CD4-positive, alpha-beta memory T cell (primary cell): ENCODE measurements at regions not wholly inside any gene's neighbourhood (a gene's known extent, or its start where the extent isn't known, plus 50 kb on each side); places are given as distances from the start of the nearest gene placed in this dataset.

Experiments used
- CTCF ChIA-PET: fragments of 350-600 bp; sonication (Branson Sonifier 250); formaldehyde crosslinking; loops from one replicate; lab custom pipeline; 2021; ENCODE audit warnings: inconsistent platforms; ENCODE audit not compliant: partially characterized antibody; lab: Charles Lee
- POLR2A ChIA-PET: fragments of 350-600 bp; sonication (Branson Sonifier 250); formaldehyde crosslinking; loops from one replicate; lab custom pipeline; 2021; ENCODE audit not compliant: partially characterized antibody; lab: Charles Lee
- DNase-seq, 5 donors: peaks; one replicate each; pipeline versions ENCODE4 v3.0.0 to v3.0.0-alpha.2; 2020 to 2022; ENCODE audit warnings: mixed read lengths in 1 of 5
- H3K27ac ChIP-seq: one replicate; pipeline ENCODE4 v1.7.0; 2013; ENCODE audit warnings: low read depth, low read length
- H3K27me3 ChIP-seq: 2 replicates; pipeline ENCODE4 v1.7.0; 2013; ENCODE audit warnings: mild to moderate bottlenecking, low read length, moderate library complexity; ENCODE audit not compliant: insufficient read depth
- H3K36me3 ChIP-seq: 2 replicates; pipeline ENCODE4 v1.7.0; 2013; ENCODE audit warnings: mild to moderate bottlenecking, low read length, moderate library complexity; ENCODE audit not compliant: insufficient read depth
- H3K4me1 ChIP-seq: 2 replicates; pipeline ENCODE4 v1.7.0; 2013; ENCODE audit warnings: mild to moderate bottlenecking, low read length, moderate library complexity; ENCODE audit not compliant: insufficient read depth
- H3K4me3 ChIP-seq, 2 donors: one replicate each; pipeline ENCODE4 v1.7.0; 2013; ENCODE audit warnings: low read length in 2 of 2, mild to moderate bottlenecking in 1 of 2
- H3K9me3 ChIP-seq, 2 donors: one replicate each; pipeline ENCODE4 v1.7.0; 2013; ENCODE audit warnings: low read length in 2 of 2, control low read depth in 1 of 2; ENCODE audit not compliant: control insufficient read depth in 1 of 2
- H3K27ac Mint-ChIP-seq, 7 donors: one replicate each; pipeline ENCODE4 v1.8.0; 2020 to 2021; ENCODE audit warnings: mixed read lengths in 7 of 7, mild to moderate bottlenecking in 6 of 7, inconsistent platforms in 3 of 7, moderate library complexity in 3 of 7
- H3K27me3 Mint-ChIP-seq, 2 donors: one replicate each; pipeline ENCODE4 v1.8.0; 2020 to 2021; ENCODE audit warnings: mixed read lengths in 2 of 2
- H3K36me3 Mint-ChIP-seq, 2 donors: one replicate each; pipeline ENCODE4 v1.8.0; 2020 to 2021; ENCODE audit warnings: mixed read lengths in 2 of 2, inconsistent platforms in 1 of 2, mild to moderate bottlenecking in 1 of 2
- H3K4me1 Mint-ChIP-seq, 4 donors: one replicate each; pipeline ENCODE4 v1.8.0; 2020 to 2021; ENCODE audit warnings: mixed read lengths in 4 of 4, mild to moderate bottlenecking in 1 of 4
- H3K4me3 Mint-ChIP-seq, 8 donors: one replicate each; pipeline ENCODE4 v1.8.0; 2020 to 2021; ENCODE audit warnings: mixed read lengths in 8 of 8, mild to moderate bottlenecking in 7 of 8, moderate library complexity in 6 of 8, inconsistent platforms in 3 of 8
- H3K9me3 Mint-ChIP-seq, 8 donors: one replicate each; pipeline ENCODE4 v1.8.0; 2020 to 2021; ENCODE audit warnings: mixed read lengths in 8 of 8, mild to moderate bottlenecking in 5 of 8, inconsistent platforms in 3 of 8, moderate library complexity in 1 of 8
- intact Hi-C: fragments of 100-400 bp; cut with micrococcal nuclease; formaldehyde crosslinking; loops from one replicate; pipeline ENCODE4 v1.15.1; 2023

- Histone ChIP-seq H3K27ac (no peak overlapping the region), H3K36me3 (no peaks in the 10 kb centered on the region), H3K27me3 (no peaks in the 10 kb centered on the region), H3K4me3 (no peak overlapping the region), H3K9me3 (no peaks in the 10 kb centered on the region), H3K4me1 (peaks cover 20% of the 10 kb centered on the region)
- Mint-ChIP-seq H3K36me3 (peaks cover 0 to 2% of the 10 kb centered on the region in 2 donors), H3K4me3 (no peak overlapping the region), H3K27ac (no peak overlapping the region), H3K4me1 (peaks cover 15 to 23% (median 20%) of the 10 kb centered on the region in 4 donors), H3K9me3 (peaks cover 0 to 1% (median 0%) of the 10 kb centered on the region in 8 donors), H3K27me3 (peaks cover 0 to 1% of the 10 kb centered on the region in 2 donors)
- intact Hi-C loops: no loop called here
- ChIA-PET POLR2A (no interaction called here), CTCF (no interaction called here)
- DNase-seq: no peak
Measured at GRCh38 chr4:17332478-17332877, 179.4 kb downstream of the QDPR start.

GRCh38 chr4:17329046-17329445, 182.8 kb downstream of the QDPR start:
- intact Hi-C loops: loop anchor here (10.0 kb wide), 1 partner anchor 1304 kb away; no protein-coding TSS in a partner anchor
- H3K27me3 ChIP-seq: no peaks in the 10 kb centered on the region
- no peak for DNase-seq
- H3K4me1 Mint-ChIP-seq: peaks cover 6 to 10% (median 8%) of the 10 kb centered on the region in 4 donors
- no peaks in the 10 kb centered on the region for H3K36me3 ChIP-seq
- H3K9me3 Mint-ChIP-seq: peaks cover 0 to 2% (median 0%) of the 10 kb centered on the region in 8 donors
- H3K27ac Mint-ChIP-seq: no peak overlapping the region
- no peak overlapping the region for H3K27ac ChIP-seq
- H3K4me3 Mint-ChIP-seq: no peak overlapping the region
- H3K9me3 ChIP-seq: no peaks in the 10 kb centered on the region
- CTCF ChIA-PET: interaction anchor here (1.0 to 1.9 kb wide), 3 partner anchors 8 to 119 kb away, joined by 4 to 5 read pairs (median 4); no protein-coding TSS in a partner anchor
- no peaks in the 10 kb centered on the region for H3K36me3 Mint-ChIP-seq
- POLR2A ChIA-PET: no interaction called here
- no peak overlapping the region for H3K4me3 ChIP-seq
- peaks cover 0 to 2% of the 10 kb centered on the region in 2 donors for H3K27me3 Mint-ChIP-seq
- peaks cover 8% of the 10 kb centered on the region for H3K4me1 ChIP-seq

GRCh38 chr4:17328141-17328815, 183.6 kb downstream of the QDPR start:
- intact Hi-C loops: loop anchor here (10.0 kb wide), 1 partner anchor 1303 kb away; no protein-coding TSS in a partner anchor
- POLR2A ChIA-PET: no interaction called here

GRCh38 chr4:17327591-17327990, 184.3 kb downstream of the QDPR start:
- Mint-ChIP-seq H3K36me3 (no peaks in the 10 kb centered on the region), H3K27ac (no peak overlapping the region), H3K4me3 (no peak overlapping the region), H3K9me3 (peaks cover 0 to 2% (median 0%) of the 10 kb centered on the region in 8 donors), H3K4me1 (peaks cover 9 to 10% (median 10%) of the 10 kb centered on the region in 4 donors), H3K27me3 (peaks cover 0 to 2% of the 10 kb centered on the region in 2 donors)
- Histone ChIP-seq H3K4me1 (peaks cover 9% of the 10 kb centered on the region), H3K4me3 (no peak overlapping the region), H3K27me3 (no peaks in the 10 kb centered on the region), H3K27ac (no peak overlapping the region), H3K36me3 (no peaks in the 10 kb centered on the region), H3K9me3 (no peaks in the 10 kb centered on the region)
- intact Hi-C loops: loop anchor here (10.0 kb wide), 1 partner anchor 1303 kb away; no protein-coding TSS in a partner anchor
- ChIA-PET CTCF (interaction anchor here (1.9 kb wide), 1 partner anchor 9 kb away, joined by 5 read pairs; no protein-coding TSS in a partner anchor), POLR2A (no interaction called here)
- no peak for DNase-seq

More at GRCh38 chr4:17328141-17328815, 183.6 kb downstream of the QDPR start:
- H3K27ac ChIP-seq: no peak overlapping the region
- CTCF ChIA-PET: interaction anchor here (1.0 to 1.9 kb wide), 3 partner anchors 9 to 120 kb away, joined by 4 to 5 read pairs (median 4); no protein-coding TSS in a partner anchor
- no peak for DNase-seq
- H3K4me1 ChIP-seq: peaks cover 9% of the 10 kb centered on the region
- H3K27me3 Mint-ChIP-seq: peaks cover 0 to 2% of the 10 kb centered on the region in 2 donors
- H3K9me3 ChIP-seq: no peaks in the 10 kb centered on the region
- no peaks in the 10 kb centered on the region for H3K27me3 ChIP-seq
- H3K9me3 Mint-ChIP-seq: peaks cover 0 to 2% (median 0%) of the 10 kb centered on the region in 8 donors
- no peaks in the 10 kb centered on the region for H3K36me3 Mint-ChIP-seq
- H3K27ac Mint-ChIP-seq: no peak overlapping the region
- no peak overlapping the region for H3K4me3 Mint-ChIP-seq
- H3K36me3 ChIP-seq: no peaks in the 10 kb centered on the region
- peaks cover 9 to 10% (median 10%) of the 10 kb centered on the region in 4 donors for H3K4me1 Mint-ChIP-seq
- H3K4me3 ChIP-seq: no peak overlapping the region

- no peak for DNase-seq
- POLR2A ChIA-PET: no interaction called here
- Histone ChIP-seq H3K4me1 (peaks cover 9% of the 10 kb centered on the region), H3K27me3 (no peaks in the 10 kb centered on the region), H3K36me3 (no peaks in the 10 kb centered on the region), H3K9me3 (no peaks in the 10 kb centered on the region), H3K4me3 (no peak overlapping the region), H3K27ac (no peak overlapping the region)
- CTCF ChIA-PET: no interaction called here
- intact Hi-C loops: loop anchor here (10.0 kb wide), 1 partner anchor 1302 kb away; no protein-coding TSS in a partner anchor
- Mint-ChIP-seq H3K4me3 (no peak overlapping the region), H3K27ac (no peak overlapping the region), H3K36me3 (no peaks in the 10 kb centered on the region), H3K9me3 (peaks cover 0 to 2% (median 0%) of the 10 kb centered on the region in 8 donors), H3K27me3 (peaks cover 0 to 2% of the 10 kb centered on the region in 2 donors), H3K4me1 (peaks cover 9 to 10% (median 10%) of the 10 kb centered on the region in 4 donors)
Measured at GRCh38 chr4:17326756-17327155, 185.1 kb downstream of the QDPR start.

DNA sequence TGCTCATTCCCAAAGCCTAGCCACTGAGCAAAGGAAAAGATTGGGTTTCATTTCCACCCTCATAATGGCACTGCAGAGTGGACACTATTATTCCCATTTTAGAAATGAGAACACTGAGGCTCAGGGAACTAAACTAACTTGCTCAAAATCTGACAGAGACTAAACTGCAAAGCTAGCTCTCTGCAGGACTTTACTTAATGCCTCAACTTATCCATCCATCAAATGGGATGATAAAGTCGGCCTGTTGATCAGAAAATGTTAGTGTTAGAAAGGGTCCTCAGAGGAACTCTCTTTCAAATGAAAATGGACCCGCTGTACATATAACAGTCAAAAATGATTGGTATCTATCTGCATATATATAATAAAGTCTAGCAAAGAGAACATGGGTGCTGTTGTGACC, 186.8 kb downstream of the QDPR start:
- intact Hi-C loops: loop anchor here (2.0 to 10.0 kb wide), 2 partner anchors 408 to 1300 kb away; no protein-coding TSS in a partner anchor
- H3K27ac Mint-ChIP-seq: no peak overlapping the region

DNA sequence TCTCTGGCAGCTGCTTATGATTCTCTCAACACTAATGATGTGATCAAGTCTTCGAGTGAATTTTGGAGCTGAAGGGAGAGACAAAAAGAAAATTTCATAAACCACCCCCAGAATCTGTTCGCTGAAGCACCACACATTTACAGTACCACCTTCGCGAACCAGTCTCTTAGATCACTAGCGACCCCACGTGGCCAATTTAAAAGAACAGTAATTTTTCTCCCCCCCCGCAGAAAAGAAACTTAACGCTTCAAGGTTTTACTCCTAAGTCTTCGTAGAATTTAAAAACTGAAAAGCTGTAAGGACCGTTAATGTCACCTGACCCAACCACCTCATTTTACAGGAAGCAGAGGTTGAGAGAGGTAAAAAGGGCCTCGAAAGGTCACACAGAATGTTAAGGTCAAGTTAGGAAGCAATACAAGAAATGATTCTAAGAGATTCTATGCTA, 187.5 kb downstream of the QDPR start:
- H3K27ac Mint-ChIP-seq: peak overlapping the region in 5 of 7 donors; percentile 5 to 62 (median 20)
- H3K36me3 Mint-ChIP-seq: no peaks in the 10 kb centered on the region
- ChIA-PET POLR2A (no interaction called here), CTCF (interaction anchor here (0.6 to 2.2 kb wide), 16 partner anchors 9 to 1167 kb away, joined by 3 to 13 read pairs (median 4); no protein-coding TSS in a partner anchor)
- H3K4me1 Mint-ChIP-seq: peaks cover 9 to 10% (median 10%) of the 10 kb centered on the region in 4 donors
- no peaks in the 10 kb centered on the region for H3K36me3 ChIP-seq
- H3K4me3 Mint-ChIP-seq: peak overlapping the region in 6 of 8 donors; percentile 2 to 64 (median 50)
- no peak overlapping the region for H3K4me3 ChIP-seq
- intact Hi-C loops: loop anchor here (2.0 to 10.0 kb wide), 2 partner anchors 408 to 1300 kb away; no protein-coding TSS in a partner anchor
- H3K4me1 ChIP-seq: peaks cover 9% of the 10 kb centered on the region
- peak; percentile 25 to 50 (median 34) for DNase-seq
- peaks cover 0 to 5% (median 3%) of the 10 kb centered on the region in 8 donors for H3K9me3 Mint-ChIP-seq
- peaks cover 0 to 5% of the 10 kb centered on the region in 2 donors for H3K27me3 Mint-ChIP-seq
- no peaks in the 10 kb centered on the region for H3K9me3 ChIP-seq
- H3K27ac ChIP-seq: no peak overlapping the region
- H3K27me3 ChIP-seq: no peaks in the 10 kb centered on the region

More for the DNA sequence above, 186.8 kb downstream of the QDPR start:
- no peaks in the 10 kb centered on the region for H3K27me3 ChIP-seq
- Mint-ChIP-seq H3K27me3 (peaks cover 0 to 5% of the 10 kb centered on the region in 2 donors), H3K36me3 (no peaks in the 10 kb centered on the region), H3K9me3 (peaks cover 0 to 3% (median under 1%) of the 10 kb centered on the region in 8 donors), H3K4me3 (no peak overlapping the region), H3K4me1 (peaks cover 9 to 10% (median 10%) of the 10 kb centered on the region in 4 donors)
- ChIA-PET POLR2A (no interaction called here), CTCF (interaction anchor here (0.6 to 2.2 kb wide), 11 partner anchors 10 to 1168 kb away, joined by 3 to 13 read pairs (median 4); no protein-coding TSS in a partner anchor)
- H3K36me3 ChIP-seq: no peaks in the 10 kb centered on the region
- peaks cover 9% of the 10 kb centered on the region for H3K4me1 ChIP-seq
- H3K4me3 ChIP-seq: no peak overlapping the region
- no peak for DNase-seq
- H3K9me3 ChIP-seq: no peaks in the 10 kb centered on the region
- no peak overlapping the region for H3K27ac ChIP-seq
